ENCODE measurements at regions not wholly inside any gene's neighbourhood (a gene's known extent, or its start where the extent isn't known, plus 50 kb on each side); places are given as distances from the start of the nearest gene placed in this dataset.
A peak's percentile ranks its signal among the peaks of the same experiment; 100 is the strongest.

DNA sequence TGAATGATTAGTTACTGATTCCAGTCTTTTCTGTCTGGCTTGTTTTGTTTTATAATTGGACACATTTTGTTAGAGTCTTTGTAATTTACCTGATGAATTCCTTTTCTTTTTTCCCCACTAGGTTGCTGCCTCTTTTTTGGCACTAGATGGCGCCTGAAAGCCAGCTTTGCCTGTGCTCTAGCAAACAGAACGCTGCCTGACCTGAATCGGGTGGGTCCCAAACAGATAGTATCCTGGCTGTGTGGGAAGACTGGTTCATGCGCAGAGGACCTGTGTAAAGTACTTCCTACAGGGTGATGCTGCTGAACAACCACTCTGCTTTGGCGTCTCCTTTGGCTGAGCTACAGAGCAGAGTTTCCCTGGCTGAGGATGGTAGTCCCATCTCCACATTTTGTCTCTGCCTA is 288.2 kb downstream of the IKZF2 start:
- ATAC-seq, result no peak
- Histone ChIP-seq H3K36me3 (no peaks in the 10 kb centered on the region), H3K4me3 (no peak overlapping the region), H3K27me3 (no peaks in the 10 kb centered on the region), H3K9me3 (peaks cover 2 to 70% (median 27%) of the 10 kb centered on the region in 11 donors), H3K4me1 (no peaks in the 10 kb centered on the region), H3K27ac (no peak overlapping the region)
- no peak for DNase-seq
- 48 to 52% methylated on average over 5 of the region's 5 CpGs for WGBS, 2 donors
- TF ChIP-seq, protein P1, sequence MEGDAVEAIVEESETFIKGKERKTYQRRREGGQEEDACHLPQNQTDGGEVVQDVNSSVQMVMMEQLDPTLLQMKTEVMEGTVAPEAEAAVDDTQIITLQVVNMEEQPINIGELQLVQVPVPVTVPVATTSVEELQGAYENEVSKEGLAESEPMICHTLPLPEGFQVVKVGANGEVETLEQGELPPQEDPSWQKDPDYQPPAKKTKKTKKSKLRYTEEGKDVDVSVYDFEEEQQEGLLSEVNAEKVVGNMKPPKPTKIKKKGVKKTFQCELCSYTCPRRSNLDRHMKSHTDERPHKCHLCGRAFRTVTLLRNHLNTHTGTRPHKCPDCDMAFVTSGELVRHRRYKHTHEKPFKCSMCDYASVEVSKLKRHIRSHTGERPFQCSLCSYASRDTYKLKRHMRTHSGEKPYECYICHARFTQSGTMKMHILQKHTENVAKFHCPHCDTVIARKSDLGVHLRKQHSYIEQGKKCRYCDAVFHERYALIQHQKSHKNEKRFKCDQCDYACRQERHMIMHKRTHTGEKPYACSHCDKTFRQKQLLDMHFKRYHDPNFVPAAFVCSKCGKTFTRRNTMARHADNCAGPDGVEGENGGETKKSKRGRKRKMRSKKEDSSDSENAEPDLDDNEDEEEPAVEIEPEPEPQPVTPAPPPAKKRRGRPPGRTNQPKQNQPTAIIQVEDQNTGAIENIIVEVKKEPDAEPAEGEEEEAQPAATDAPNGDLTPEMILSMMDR (IDR thresholded peaks at IDR 0.05), result peak in 8 of 9 donors; percentile 5 to 42 (median 30)
- intact Hi-C loops (cut with DNase I), result no loop called here

- no peak for ATAC-seq
- no peaks in the 10 kb centered on the region for H3K4me1 ChIP-seq
Measured at GRCh38 chr2:212858496-212858895, 292.9 kb downstream of the IKZF2 start.

DNA sequence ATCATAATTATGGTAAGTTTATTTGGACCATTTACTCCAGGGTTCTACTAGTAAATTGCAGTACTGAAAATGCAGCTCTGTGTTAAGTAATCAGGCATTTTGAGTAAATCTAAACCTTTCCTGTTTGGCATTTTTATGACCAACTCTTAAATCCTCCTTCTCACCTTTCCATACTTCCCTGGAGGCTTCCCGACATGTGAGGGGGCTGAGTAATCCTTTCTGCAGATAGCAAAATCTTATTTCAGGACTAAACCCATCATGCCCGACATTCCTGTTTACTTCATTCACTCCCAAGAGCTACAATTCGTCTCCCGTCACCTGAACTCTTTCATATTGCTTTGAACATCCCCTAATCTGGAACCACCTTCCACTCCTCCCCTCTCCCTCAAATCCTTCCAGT is 296.6 kb downstream of the IKZF2 start:
- no peaks in the 10 kb centered on the region for H3K9me3 ChIP-seq
- no peaks in the 10 kb centered on the region for H3K4me1 ChIP-seq
- H3K27ac ChIP-seq, result no peak overlapping the region
- no peak for ATAC-seq
- intact Hi-C loops (cut with DNase I), result no loop called here
- TF ChIP-seq, protein P1 (IDR thresholded peaks at IDR 0.05), result no peak
- no peaks in the 10 kb centered on the region for H3K36me3 ChIP-seq
- no peak overlapping the region for H3K4me3 ChIP-seq
- H3K27me3 ChIP-seq, result no peaks in the 10 kb centered on the region
- no peak for DNase-seq
- WGBS, 2 donors, result 71 to 76% methylated on average over 4 of the region's 4 CpGs

More at GRCh38 chr2:212858496-212858895, 292.9 kb downstream of the IKZF2 start:
- Histone ChIP-seq H3K27ac (no peak overlapping the region), H3K27me3 (no peaks in the 10 kb centered on the region), H3K9me3 (peaks cover 0 to 33% (median 17%) of the 10 kb centered on the region in 11 donors), H3K36me3 (no peaks in the 10 kb centered on the region), H3K4me3 (no peak overlapping the region)
- intact Hi-C loops (cut with DNase I), result no loop called here
- 24 to 42% methylated on average over 1 of the region's 1 CpG for WGBS, 2 donors
- no peak for DNase-seq
- TF ChIP-seq, protein P1 (IDR thresholded peaks at IDR 0.05), result no peak

DNA sequence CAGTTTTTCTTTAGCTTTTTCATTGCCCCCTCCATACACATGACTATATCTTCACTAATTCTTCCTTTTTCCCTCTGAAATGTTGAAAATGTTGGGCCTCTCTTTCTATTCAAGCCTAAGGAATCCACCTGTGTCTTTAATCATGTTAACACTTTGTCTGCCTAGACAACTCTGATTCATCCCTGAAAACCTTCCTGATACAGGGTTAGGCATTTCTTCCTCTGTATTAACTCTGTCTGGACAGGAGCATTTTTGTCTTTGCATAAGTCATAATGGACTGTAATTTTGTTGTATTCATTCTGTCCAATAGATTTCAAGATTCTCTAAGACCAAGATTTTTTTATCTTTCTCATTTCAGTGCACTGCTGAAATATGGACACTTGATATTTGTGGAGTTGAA is 297.3 kb downstream of the IKZF2 start:
- Histone ChIP-seq H3K9me3 (no peaks in the 10 kb centered on the region), H3K4me1 (no peaks in the 10 kb centered on the region), H3K27ac (no peak overlapping the region), H3K36me3 (no peaks in the 10 kb centered on the region), H3K27me3 (no peaks in the 10 kb centered on the region), H3K4me3 (no peak overlapping the region)
- DNase-seq (no peak), ATAC-seq (no peak)
- TF ChIP-seq, protein P1 (IDR thresholded peaks at IDR 0.05), result no peak
- intact Hi-C loops (cut with DNase I), result no loop called here
